A204.1 (cell line): ENCODE measurements at regions not wholly inside any gene's neighbourhood (a gene's known extent, or its start where the extent isn't known, plus 50 kb on each side); places are given as distances from the start of the nearest gene placed in this dataset.
"Not testable (repeated sequence)": the region's sequence is repeated elsewhere in the genome, so short reads cannot be mapped to it uniquely, and the experiment has no call there.

Experiments
- FAIRE-seq: peaks from 2 replicates; lab custom pipeline; 2012; peaks lifted over from hg19 to GRCh38; lab: Jason Lieb, UNC

GRCh38 chr11:33463059-33463458, 205.9 kb downstream of the HIPK3 start:
- FAIRE-seq, result no peak

GRCh38 chr11:33461369-33462125, 204.4 kb downstream of the HIPK3 start:
- no peak for FAIRE-seq

- FAIRE-seq, result no peak
Measured at GRCh38 chr11:33457948-33458347, 200.8 kb downstream of the HIPK3 start.

- no peak for FAIRE-seq
Measured at GRCh38 chr11:33455867-33456463, 198.8 kb downstream of the HIPK3 start.

- no peak for FAIRE-seq
Measured at GRCh38 chr11:33454264-33454663, 197.1 kb downstream of the HIPK3 start.

- FAIRE-seq, result no peak
Measured at GRCh38 chr11:33452836-33453624, 195.8 kb downstream of the HIPK3 start.

- no peak for FAIRE-seq
Measured at GRCh38 chr11:33451364-33451763, 194.2 kb downstream of the HIPK3 start.

- FAIRE-seq, result no peak
Measured at GRCh38 chr11:33449798-33450197, 192.6 kb downstream of the HIPK3 start.

GRCh38 chr11:33448461-33449130, 191.4 kb downstream of the HIPK3 start:
- FAIRE-seq, result no peak

GRCh38 chr11:33445761-33446161, 188.6 kb downstream of the HIPK3 start:
- FAIRE-seq, result no peak

GRCh38 chr11:33444835-33445594, 187.8 kb downstream of the HIPK3 start:
- FAIRE-seq, result no peak

GRCh38 chr11:33443684-33444083, 186.5 kb downstream of the HIPK3 start:
- FAIRE-seq, result no peak

GRCh38 chr11:33438301-33438700, 181.1 kb downstream of the HIPK3 start:
- no peak for FAIRE-seq

GRCh38 chr11:33437529-33437928, 180.3 kb downstream of the HIPK3 start:
- FAIRE-seq, result no peak

- FAIRE-seq, result no peak
Measured at GRCh38 chr11:33435216-33435615, 178.0 kb downstream of the HIPK3 start.

GRCh38 chr11:33434294-33434693, 177.1 kb downstream of the HIPK3 start:
- FAIRE-seq, result no peak

- not testable (repeated sequence) for FAIRE-seq
Measured at GRCh38 chr11:33428435-33428834, 171.3 kb downstream of the HIPK3 start.

GRCh38 chr11:33420959-33421566, 163.9 kb downstream of the HIPK3 start:
- FAIRE-seq, result no peak

- no peak for FAIRE-seq
Measured at GRCh38 chr11:33419924-33420323, 162.7 kb downstream of the HIPK3 start.

GRCh38 chr11:33417121-33417520, 159.9 kb downstream of the HIPK3 start:
- no peak for FAIRE-seq

GRCh38 chr11:33413301-33413700, 156.1 kb downstream of the HIPK3 start:
- FAIRE-seq, result no peak
